ENCODE measurements at regions not wholly inside any gene's neighbourhood (a gene's known extent, or its start where the extent isn't known, plus 50 kb on each side); places are given as distances from the start of the nearest gene placed in this dataset.

- Mint-ChIP-seq H3K27me3 (no peaks in the 10 kb centered on the region), H3K4me1 (no peaks in the 10 kb centered on the region), H3K27ac (no peak overlapping the region), H3K4me3 (no peak overlapping the region), H3K36me3 (no peaks in the 10 kb centered on the region), H3K9me3 (peaks cover 0 to 33% (median 5%) of the 10 kb centered on the region in 8 donors)
- no peaks in the 10 kb centered on the region for H3K27me3 ChIP-seq (ENCODE audit: insufficient read depth, low read length)
- no peak overlapping the region for H3K27ac ChIP-seq (ENCODE audit: low read depth, low read length)
- H3K9me3 ChIP-seq (ENCODE audit: control insufficient read depth in 1 of 2, low read length in 2 of 2): no peaks in the 10 kb centered on the region
- no peaks in the 10 kb centered on the region for H3K4me1 ChIP-seq (ENCODE audit: insufficient read depth, low read length)
- no peaks in the 10 kb centered on the region for H3K36me3 ChIP-seq (ENCODE audit: insufficient read depth, low read length)
- POLR2A ChIA-PET (ENCODE audit: partially characterized antibody): no interaction called here
- CTCF ChIA-PET (ENCODE audit: partially characterized antibody): no interaction called here
- H3K4me3 ChIP-seq (ENCODE audit: low read length in 2 of 2): no peak overlapping the region
- no peak for DNase-seq
- intact Hi-C loops (cut with micrococcal nuclease): no loop called here
Measured at GRCh38 chr16:49011901-49012300, 269.7 kb downstream of the CBLN1 start.

- H3K27ac ChIP-seq (ENCODE audit: low read depth, low read length): no peak overlapping the region
- Mint-ChIP-seq H3K4me1 (no peaks in the 10 kb centered on the region), H3K36me3 (no peaks in the 10 kb centered on the region), H3K27ac (no peak overlapping the region), H3K4me3 (no peak overlapping the region), H3K9me3 (peaks cover 2 to 33% (median 6%) of the 10 kb centered on the region in 8 donors), H3K27me3 (no peaks in the 10 kb centered on the region)
- H3K27me3 ChIP-seq (ENCODE audit: insufficient read depth, low read length): no peaks in the 10 kb centered on the region
- H3K36me3 ChIP-seq (ENCODE audit: insufficient read depth, low read length): no peaks in the 10 kb centered on the region
- H3K9me3 ChIP-seq (ENCODE audit: control insufficient read depth in 1 of 2, low read length in 2 of 2): no peaks in the 10 kb centered on the region
- no peak overlapping the region for H3K4me3 ChIP-seq (ENCODE audit: low read length in 2 of 2)
- ChIA-PET POLR2A (ENCODE audit: partially characterized antibody) (no interaction called here), CTCF (ENCODE audit: partially characterized antibody) (no interaction called here)
- no peak for DNase-seq
- no peaks in the 10 kb centered on the region for H3K4me1 ChIP-seq (ENCODE audit: insufficient read depth, low read length)
- intact Hi-C loops (cut with micrococcal nuclease): no loop called here
Measured at GRCh38 chr16:49010879-49011278, 270.8 kb downstream of the CBLN1 start.

- intact Hi-C loops (cut with micrococcal nuclease): no loop called here
- no peak overlapping the region for H3K4me3 ChIP-seq (ENCODE audit: low read length in 2 of 2)
- DNase-seq: no peak
- no peaks in the 10 kb centered on the region for H3K27me3 ChIP-seq (ENCODE audit: insufficient read depth, low read length)
- Mint-ChIP-seq H3K4me3 (no peak overlapping the region), H3K36me3 (no peaks in the 10 kb centered on the region), H3K27ac (no peak overlapping the region), H3K27me3 (no peaks in the 10 kb centered on the region), H3K9me3 (peaks cover 2 to 33% (median 6%) of the 10 kb centered on the region in 8 donors), H3K4me1 (no peaks in the 10 kb centered on the region)
- H3K36me3 ChIP-seq (ENCODE audit: insufficient read depth, low read length): no peaks in the 10 kb centered on the region
- no peaks in the 10 kb centered on the region for H3K9me3 ChIP-seq (ENCODE audit: control insufficient read depth in 1 of 2, low read length in 2 of 2)
- ChIA-PET CTCF (ENCODE audit: partially characterized antibody) (no interaction called here), POLR2A (ENCODE audit: partially characterized antibody) (no interaction called here)
- no peak overlapping the region for H3K27ac ChIP-seq (ENCODE audit: low read depth, low read length)
- H3K4me1 ChIP-seq (ENCODE audit: insufficient read depth, low read length): no peaks in the 10 kb centered on the region
Measured at GRCh38 chr16:49010396-49010795, 271.2 kb downstream of the CBLN1 start.

- H3K9me3 ChIP-seq (ENCODE audit: control insufficient read depth in 1 of 2, low read length in 2 of 2): no peaks in the 10 kb centered on the region
Measured at GRCh38 chr16:49009204-49009603, 272.4 kb downstream of the CBLN1 start.

GRCh38 chr16:49003992-49004391 lies 277.6 kb downstream of the CBLN1 start:
- H3K9me3 Mint-ChIP-seq: peaks cover 0 to 6% (median 4%) of the 10 kb centered on the region in 8 donors
- H3K27ac Mint-ChIP-seq: no peak overlapping the region
- H3K9me3 ChIP-seq (ENCODE audit: control insufficient read depth in 1 of 2, low read length in 2 of 2): no peaks in the 10 kb centered on the region
- no peaks in the 10 kb centered on the region for H3K27me3 Mint-ChIP-seq
- CTCF ChIA-PET (ENCODE audit: partially characterized antibody): no interaction called here
- H3K4me1 Mint-ChIP-seq: no peaks in the 10 kb centered on the region
- no peaks in the 10 kb centered on the region for H3K36me3 ChIP-seq (ENCODE audit: insufficient read depth, low read length)
- no peak for DNase-seq
- intact Hi-C loops (cut with micrococcal nuclease): no loop called here
- H3K36me3 Mint-ChIP-seq: no peaks in the 10 kb centered on the region
- H3K27ac ChIP-seq (ENCODE audit: low read depth, low read length): no peak overlapping the region
- POLR2A ChIA-PET (ENCODE audit: partially characterized antibody): no interaction called here
- no peak overlapping the region for H3K4me3 Mint-ChIP-seq
- no peaks in the 10 kb centered on the region for H3K27me3 ChIP-seq (ENCODE audit: insufficient read depth, low read length)
- no peak overlapping the region for H3K4me3 ChIP-seq (ENCODE audit: low read length in 2 of 2)
- H3K4me1 ChIP-seq (ENCODE audit: insufficient read depth, low read length): no peaks in the 10 kb centered on the region

More at GRCh38 chr16:49009204-49009603, 272.4 kb downstream of the CBLN1 start:
- H3K36me3 Mint-ChIP-seq: no peaks in the 10 kb centered on the region
- H3K27ac ChIP-seq (ENCODE audit: low read depth, low read length): no peak overlapping the region
- H3K36me3 ChIP-seq (ENCODE audit: insufficient read depth, low read length): no peaks in the 10 kb centered on the region
- H3K27ac Mint-ChIP-seq: no peak overlapping the region
- H3K4me3 Mint-ChIP-seq: no peak overlapping the region
- H3K4me3 ChIP-seq (ENCODE audit: low read length in 2 of 2): no peak overlapping the region
- no peaks in the 10 kb centered on the region for H3K4me1 ChIP-seq (ENCODE audit: insufficient read depth, low read length)
- intact Hi-C loops (cut with micrococcal nuclease): no loop called here
- ChIA-PET POLR2A (ENCODE audit: partially characterized antibody) (no interaction called here), CTCF (ENCODE audit: partially characterized antibody) (no interaction called here)
- DNase-seq: no peak
- peaks cover 2 to 27% (median 5%) of the 10 kb centered on the region in 8 donors for H3K9me3 Mint-ChIP-seq
- no peaks in the 10 kb centered on the region for H3K27me3 Mint-ChIP-seq
- H3K27me3 ChIP-seq (ENCODE audit: insufficient read depth, low read length): no peaks in the 10 kb centered on the region
- no peaks in the 10 kb centered on the region for H3K4me1 Mint-ChIP-seq

- intact Hi-C loops (cut with micrococcal nuclease): no loop called here
- no peaks in the 10 kb centered on the region for H3K4me1 ChIP-seq (ENCODE audit: insufficient read depth, low read length)
Measured at GRCh38 chr16:49003022-49003421, 278.6 kb downstream of the CBLN1 start.

GRCh38 chr16:49000594-49000993 lies 281.0 kb downstream of the CBLN1 start:
- H3K27me3 ChIP-seq (ENCODE audit: insufficient read depth, low read length): no peaks in the 10 kb centered on the region
- H3K27ac ChIP-seq (ENCODE audit: low read depth, low read length): no peak overlapping the region
- H3K36me3 ChIP-seq (ENCODE audit: insufficient read depth, low read length): no peaks in the 10 kb centered on the region
- peaks cover 0 to 2% of the 10 kb centered on the region in 2 donors for H3K27me3 Mint-ChIP-seq
- H3K4me1 ChIP-seq (ENCODE audit: insufficient read depth, low read length): no peaks in the 10 kb centered on the region
- ChIA-PET POLR2A (ENCODE audit: partially characterized antibody) (no interaction called here), CTCF (ENCODE audit: partially characterized antibody) (no interaction called here)
- no peaks in the 10 kb centered on the region for H3K4me1 Mint-ChIP-seq
- H3K4me3 ChIP-seq (ENCODE audit: low read length in 2 of 2): no peak overlapping the region
- intact Hi-C loops (cut with micrococcal nuclease): no loop called here
- peaks cover 0 to 8% (median 5%) of the 10 kb centered on the region in 8 donors for H3K9me3 Mint-ChIP-seq
- no peaks in the 10 kb centered on the region for H3K36me3 Mint-ChIP-seq
- no peak overlapping the region for H3K27ac Mint-ChIP-seq
- DNase-seq: no peak
- H3K4me3 Mint-ChIP-seq: no peak overlapping the region
- no peaks in the 10 kb centered on the region for H3K9me3 ChIP-seq (ENCODE audit: control insufficient read depth in 1 of 2, low read length in 2 of 2)

More at GRCh38 chr16:49003022-49003421, 278.6 kb downstream of the CBLN1 start:
- Mint-ChIP-seq H3K36me3 (no peaks in the 10 kb centered on the region), H3K9me3 (peaks cover 0 to 7% (median 3%) of the 10 kb centered on the region in 8 donors), H3K27ac (no peak overlapping the region), H3K27me3 (no peaks in the 10 kb centered on the region), H3K4me3 (no peak overlapping the region), H3K4me1 (no peaks in the 10 kb centered on the region)
- POLR2A ChIA-PET (ENCODE audit: partially characterized antibody): no interaction called here
- Histone ChIP-seq H3K27me3 (ENCODE audit: insufficient read depth, low read length) (no peaks in the 10 kb centered on the region), H3K27ac (ENCODE audit: low read depth, low read length) (no peak overlapping the region), H3K9me3 (ENCODE audit: control insufficient read depth in 1 of 2, low read length in 2 of 2) (no peaks in the 10 kb centered on the region), H3K36me3 (ENCODE audit: insufficient read depth, low read length) (no peaks in the 10 kb centered on the region), H3K4me3 (ENCODE audit: low read length in 2 of 2) (no peak overlapping the region)
- CTCF ChIA-PET (ENCODE audit: partially characterized antibody): no interaction called here
- DNase-seq: no peak

GRCh38 chr16:48999508-48999907 lies 282.1 kb downstream of the CBLN1 start:
- Histone ChIP-seq H3K36me3 (ENCODE audit: insufficient read depth, low read length) (no peaks in the 10 kb centered on the region), H3K27ac (ENCODE audit: low read depth, low read length) (no peak overlapping the region), H3K27me3 (ENCODE audit: insufficient read depth, low read length) (no peaks in the 10 kb centered on the region), H3K9me3 (ENCODE audit: control insufficient read depth in 1 of 2, low read length in 2 of 2) (no peaks in the 10 kb centered on the region), H3K4me3 (ENCODE audit: low read length in 2 of 2) (no peak overlapping the region), H3K4me1 (ENCODE audit: insufficient read depth, low read length) (no peaks in the 10 kb centered on the region)
- H3K27me3 Mint-ChIP-seq: peaks cover 0 to 4% of the 10 kb centered on the region in 2 donors
- intact Hi-C loops (cut with micrococcal nuclease): no loop called here
- POLR2A ChIA-PET (ENCODE audit: partially characterized antibody): no interaction called here
- no peak overlapping the region for H3K27ac Mint-ChIP-seq
- no peak overlapping the region for H3K4me3 Mint-ChIP-seq
- CTCF ChIA-PET (ENCODE audit: partially characterized antibody): no interaction called here
- no peak for DNase-seq
- H3K36me3 Mint-ChIP-seq: no peaks in the 10 kb centered on the region
- H3K4me1 Mint-ChIP-seq: no peaks in the 10 kb centered on the region
- H3K9me3 Mint-ChIP-seq: peaks cover 0 to 8% (median 6%) of the 10 kb centered on the region in 8 donors

Data from CD4-positive, alpha-beta memory T cell (primary cell).